Common myeloid progenitor, CD34-positive (primary cell): ENCODE measurements at regions not wholly inside any gene's neighbourhood (a gene's known extent, or its start where the extent isn't known, plus 50 kb on each side); places are given as distances from the start of the nearest gene placed in this dataset.
"Not testable (repeated sequence)": the region's sequence is repeated elsewhere in the genome, so short reads cannot be mapped to it uniquely, and the experiment has no call there.

Experiments
- CTCF ChIA-PET: fragments of 350-600 bp; sonication (Branson Sonifier 250); formaldehyde crosslinking; loops from one replicate; lab custom pipeline; 2021; ENCODE audit warnings: antibody characterized with exemption; lab: Charles Lee
- POLR2A ChIA-PET: fragments of 350-600 bp; sonication (Branson Sonifier 250); formaldehyde crosslinking; loops from one replicate; lab custom pipeline; 2021; ENCODE audit warnings: antibody characterized with exemption; lab: Charles Lee
- DNase-seq, 3 donors: peaks; one replicate each; pipeline versions ENCODE4 v3.0.0 to v3.0.0-alpha.2; 2013
- H3K27ac ChIP-seq, 2 experiments: 1 replicate in 1 of 2; 2 replicates in 1 of 2; pipeline ENCODE4 v1.7.0; 2013; ENCODE audit warnings: inconsistent platforms in 2 of 2, low read length in 2 of 2, mild to moderate bottlenecking in 2 of 2, low read depth in 1 of 2, moderate library complexity in 1 of 2; ENCODE audit not compliant: severe bottlenecking in 2 of 2, insufficient read depth in 1 of 2, poor library complexity in 1 of 2
- H3K27me3 ChIP-seq, 5 experiments: replicated peaks in 2 of 5; 1 replicate in 3 of 5; 2 replicates in 2 of 5; pipeline versions ENCODE4 v1.6.1 to v1.7.0; 2013; ENCODE audit warnings: low read length in 4 of 5, mild to moderate bottlenecking in 2 of 5, moderate library complexity in 2 of 5, inconsistent platforms in 1 of 5; ENCODE audit not compliant: insufficient read depth in 5 of 5, control insufficient read depth in 4 of 5
- H3K36me3 ChIP-seq, 4 experiments: 1 replicate in 2 of 4; 2 replicates in 2 of 4; pipeline versions ENCODE4 v1.6.1 to v1.7.0; 2013; ENCODE audit warnings: low read length in 3 of 4, control low read depth in 1 of 4, mild to moderate bottlenecking in 1 of 4; ENCODE audit not compliant: control insufficient read depth in 4 of 4, insufficient read depth in 4 of 4
- H3K4me1 ChIP-seq, 4 experiments: 1 replicate in 3 of 4; 2 replicates in 1 of 4; pipeline versions ENCODE4 v1.6.1 to v1.7.1; 2013; ENCODE audit warnings: low read length in 3 of 4, mild to moderate bottlenecking in 3 of 4, control low read depth in 1 of 4, inconsistent platforms in 1 of 4, moderate library complexity in 1 of 4; ENCODE audit not compliant: control insufficient read depth in 4 of 4, insufficient read depth in 4 of 4; ENCODE audit errors: control extremely low read depth in 1 of 4
- H3K4me3 ChIP-seq, 7 experiments: 1 replicate in 4 of 7; 2 replicates in 3 of 7; pipeline versions ENCODE4 v1.5.1 to v1.7.0; 2013; ENCODE audit warnings: mild to moderate bottlenecking in 7 of 7, low read length in 6 of 7, moderate library complexity in 6 of 7, inconsistent platforms in 2 of 7, low read depth in 2 of 7, control low read depth in 1 of 7; ENCODE audit not compliant: insufficient read depth in 4 of 7, control insufficient read depth in 1 of 7; ENCODE audit errors: extremely low read depth in 1 of 7
- H3K9me3 ChIP-seq, 5 experiments: 1 replicate in 4 of 5; 2 replicates in 1 of 5; pipeline versions ENCODE4 v1.6.1 to v1.7.1; 2013; ENCODE audit warnings: low read length in 4 of 5, mild to moderate bottlenecking in 2 of 5, inconsistent platforms in 1 of 5, low read depth in 1 of 5, moderate library complexity in 1 of 5; ENCODE audit not compliant: control insufficient read depth in 4 of 5, insufficient read depth in 2 of 5; ENCODE audit errors: control extremely low read depth in 1 of 5
- WGBS: methylation state at CpG from one replicate; pipeline ENCODE4 v1.1.5; 2013; ENCODE audit not compliant: insufficient coverage; 5-methylcytosine and 5-hydroxymethylcytosine counted together

DNA sequence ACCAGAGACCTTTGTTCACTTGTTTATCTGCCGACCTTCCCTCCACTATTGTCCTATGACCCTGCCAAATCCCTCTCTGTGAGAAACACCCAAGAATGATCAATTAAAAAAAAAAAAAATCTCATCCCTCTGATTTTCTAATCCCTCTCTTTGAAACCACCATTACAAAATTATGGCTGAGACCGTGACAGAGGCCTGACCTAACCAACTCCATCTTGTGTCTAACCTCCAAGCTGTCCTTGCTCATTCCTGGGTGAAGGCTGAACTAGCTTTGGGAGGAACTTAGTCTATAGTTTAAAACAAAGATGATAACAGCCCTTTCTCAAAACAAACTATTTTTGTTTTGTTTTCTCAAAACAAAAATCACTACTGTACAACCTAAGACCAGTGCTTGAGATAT is 474.5 kb downstream of the TMEM114 start:
- Histone ChIP-seq H3K27ac (no peak overlapping the region), H3K9me3 (peaks cover 0 to 3% (median 0%) of the 10 kb centered on the region in 5 experiments), H3K4me1 (no peaks in the 10 kb centered on the region), H3K4me3 (no peak overlapping the region), H3K27me3 (no peaks in the 10 kb centered on the region), H3K36me3 (no peaks in the 10 kb centered on the region)
- ChIA-PET CTCF (no interaction called here), POLR2A (no interaction called here)
- no peak for DNase-seq
- WGBS = 83% methylated on average over 1 of the region's 2 CpGs

DNA sequence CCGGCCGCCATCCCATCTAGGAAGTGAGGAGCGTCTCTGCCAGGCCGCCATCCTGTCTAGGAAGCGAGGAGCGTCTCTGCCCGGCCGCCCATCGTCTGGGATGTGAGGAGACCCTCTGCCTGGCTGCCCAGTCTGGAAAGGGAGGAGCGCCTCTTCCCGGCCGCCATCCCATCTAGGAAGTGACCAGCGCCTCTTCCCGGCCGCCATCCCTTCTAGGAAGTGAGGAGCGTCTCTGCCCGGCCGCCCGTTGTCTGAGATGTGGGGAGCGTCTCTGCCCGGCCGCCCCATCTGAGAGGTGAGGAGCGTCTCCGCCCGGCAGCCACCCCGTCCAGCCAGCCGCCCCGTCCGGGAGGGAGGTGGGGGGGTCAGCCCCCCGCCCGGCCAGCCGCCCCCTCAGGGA is 475.4 kb downstream of the TMEM114 start:
- H3K4me3 ChIP-seq, H3K4me1 ChIP-seq, POLR2A ChIA-PET, H3K27ac ChIP-seq, CTCF ChIA-PET, H3K36me3 ChIP-seq, H3K9me3 ChIP-seq, H3K27me3 ChIP-seq, DNase-seq: not testable (repeated sequence)
- WGBS = 99% methylated on average over 25 of the region's 32 CpGs

GRCh38 chr16:8113843-8114242 is 476.5 kb downstream of the TMEM114 start:
- peaks cover 0 to 3% (median 0%) of the 10 kb centered on the region in 5 experiments for H3K9me3 ChIP-seq
- H3K4me3 ChIP-seq = no peak overlapping the region
- no peaks in the 10 kb centered on the region for H3K4me1 ChIP-seq
- WGBS = 100% methylated on average over 1 of the region's 3 CpGs
- POLR2A ChIA-PET = no interaction called here
- CTCF ChIA-PET = no interaction called here
- H3K36me3 ChIP-seq = no peaks in the 10 kb centered on the region
- no peaks in the 10 kb centered on the region for H3K27me3 ChIP-seq
- DNase-seq = no peak
- H3K27ac ChIP-seq = no peak overlapping the region

- peaks cover 0 to 8% (median 4%) of the 10 kb centered on the region in 4 experiments for H3K4me1 ChIP-seq
- no peaks in the 10 kb centered on the region for H3K36me3 ChIP-seq
- DNase-seq = no peak
- ChIA-PET CTCF (no interaction called here), POLR2A (no interaction called here)
- no peaks in the 10 kb centered on the region for H3K27me3 ChIP-seq
- H3K4me3 ChIP-seq = no peak overlapping the region
- WGBS = 98% methylated on average over 5 of the region's 6 CpGs
- H3K27ac ChIP-seq = no peak overlapping the region
- peaks cover 0 to 3% (median 0%) of the 10 kb centered on the region in 5 experiments for H3K9me3 ChIP-seq
These were observed 479.5 kb downstream of the TMEM114 start for GRCh38 chr16:8110572-8111514.

DNA sequence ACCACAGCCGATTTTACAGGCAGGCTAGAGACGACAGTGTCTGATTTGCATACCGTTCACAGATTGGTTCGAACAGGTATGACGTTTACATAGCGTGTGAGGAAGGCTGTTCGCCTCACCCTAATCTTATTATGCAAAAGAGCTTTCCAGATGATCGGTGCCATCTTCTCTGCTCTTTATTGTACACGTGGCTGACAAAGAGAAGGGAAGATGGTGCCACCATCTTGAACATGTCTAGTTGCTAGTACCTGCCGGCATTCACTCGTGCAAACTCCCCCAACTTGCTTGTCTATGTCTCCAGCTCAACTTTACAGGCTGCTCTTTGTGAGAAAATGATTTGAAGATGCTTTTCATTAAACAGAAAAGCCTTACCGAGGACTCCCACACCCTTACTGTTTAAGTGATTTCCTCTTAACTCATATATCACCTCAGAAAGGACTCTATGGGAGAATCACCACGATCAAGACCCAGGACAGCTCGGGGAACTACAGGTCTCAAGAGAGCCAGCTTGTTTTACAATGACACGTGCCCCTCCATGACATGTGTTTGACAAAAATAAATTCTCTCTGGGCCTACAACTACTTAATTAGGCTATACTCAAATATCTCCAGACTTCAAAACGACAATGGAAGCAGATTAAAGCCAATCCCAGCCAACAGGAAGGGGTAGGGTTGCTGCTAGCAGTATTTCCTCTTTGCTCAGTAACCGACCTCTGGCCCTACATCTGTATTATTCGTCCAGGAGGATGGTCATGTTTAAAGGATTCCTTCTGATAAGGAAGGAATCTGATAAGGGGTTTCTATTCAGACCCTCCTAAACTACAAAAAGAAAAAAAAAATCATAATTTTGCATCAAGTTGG is 480.6 kb downstream of the TMEM114 start:
- peak overlapping the region in 1 of 2 experiments; percentile 50 for H3K27ac ChIP-seq
- H3K4me1 ChIP-seq = peaks cover 0 to 8% (median 4%) of the 10 kb centered on the region in 4 experiments
- DNase-seq = no peak
- POLR2A ChIA-PET = no interaction called here
- CTCF ChIA-PET = interaction anchor here (0.6 kb wide), 1 partner anchor 10 kb away, joined by 4 read pairs; no protein-coding TSS in a partner anchor
- H3K27me3 ChIP-seq = no peaks in the 10 kb centered on the region
- H3K4me3 ChIP-seq = no peak overlapping the region
- H3K9me3 ChIP-seq = peaks cover 0 to 3% (median 0%) of the 10 kb centered on the region in 5 experiments
- H3K36me3 ChIP-seq = no peaks in the 10 kb centered on the region
- WGBS = 94% methylated on average over 14 of the region's 18 CpGs

DNA sequence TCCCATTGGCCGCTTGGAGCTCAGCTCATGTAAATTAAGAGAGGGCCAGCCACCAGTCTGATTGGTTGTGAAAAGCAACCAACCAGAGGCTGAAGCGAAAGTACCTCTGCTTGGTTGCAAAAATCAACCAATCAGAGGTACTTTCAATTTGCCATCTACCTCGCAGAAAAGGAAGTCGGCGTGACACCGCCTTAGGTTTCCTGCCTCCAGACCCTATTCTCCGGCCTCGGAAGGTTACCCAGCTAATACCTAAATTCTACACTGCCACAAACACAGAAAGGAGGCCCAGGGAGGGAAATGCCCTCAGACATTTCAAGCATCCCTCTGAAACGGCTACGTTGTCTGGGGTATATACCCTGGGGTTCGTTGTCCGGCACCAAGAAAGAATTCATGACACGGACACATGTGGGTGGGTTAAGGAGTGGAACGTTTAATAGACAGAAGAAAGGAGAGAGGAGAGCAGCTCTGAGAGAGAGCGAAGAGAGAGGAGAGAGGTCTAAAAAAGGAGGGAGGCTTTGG is 481.3 kb downstream of the TMEM114 start:
- no peak for DNase-seq
- Histone ChIP-seq H3K27me3 (no peaks in the 10 kb centered on the region), H3K27ac (peak overlapping the region in 1 of 2 experiments; percentile 47), H3K4me1 (peaks cover 0 to 8% (median 4%) of the 10 kb centered on the region in 4 experiments), H3K36me3 (no peaks in the 10 kb centered on the region), H3K9me3 (peaks cover 0 to 3% (median 0%) of the 10 kb centered on the region in 5 experiments), H3K4me3 (no peak overlapping the region)
- 98% methylated on average over 12 of the region's 15 CpGs for WGBS
- POLR2A ChIA-PET = no interaction called here
- CTCF ChIA-PET = no interaction called here
